GM18499 (cell line): ENCODE measurements at regions not wholly inside any gene's neighbourhood (a gene's known extent, or its start where the extent isn't known, plus 50 kb on each side); places are given as distances from the start of the nearest gene placed in this dataset.
A peak's percentile ranks its signal among the peaks of the same experiment; 100 is the strongest.
"Not testable (repeated sequence)": the region's sequence is repeated elsewhere in the genome, so short reads cannot be mapped to it uniquely, and the experiment has no call there.

Experiments
- ATAC-seq: cut with Tn5 transposase; IDR thresholded peaks from one replicate; pipeline ENCODE4 v1.9.1; 2021; ENCODE audit warnings: moderate number of reproducible peaks; ENCODE audit not compliant: insufficient read depth, unreplicated experiment

GRCh38 chrX:140088438-140088837 is 123.1 kb upstream of the CXorf66 start:
- no peak for ATAC-seq

DNA sequence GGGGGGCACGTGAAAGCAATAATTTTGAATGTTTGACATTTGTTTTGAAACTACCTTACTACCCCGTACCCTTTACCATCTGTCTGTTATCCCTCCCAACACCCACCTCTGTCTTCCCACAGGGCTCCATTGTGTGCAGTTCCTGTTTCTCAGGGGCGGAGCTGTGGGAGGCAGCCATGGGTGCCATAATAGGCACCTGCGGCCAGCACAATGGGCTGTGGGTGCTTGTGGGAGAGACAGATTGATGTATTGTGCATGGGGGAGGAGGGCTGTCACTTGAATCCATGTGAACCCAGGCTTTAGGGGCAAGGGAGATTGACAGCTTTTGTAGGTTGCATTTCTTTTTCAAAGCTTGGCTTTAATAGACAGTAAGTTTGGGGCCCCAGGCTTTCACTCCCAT is 122.6 kb upstream of the CXorf66 start:
- no peak for ATAC-seq

DNA sequence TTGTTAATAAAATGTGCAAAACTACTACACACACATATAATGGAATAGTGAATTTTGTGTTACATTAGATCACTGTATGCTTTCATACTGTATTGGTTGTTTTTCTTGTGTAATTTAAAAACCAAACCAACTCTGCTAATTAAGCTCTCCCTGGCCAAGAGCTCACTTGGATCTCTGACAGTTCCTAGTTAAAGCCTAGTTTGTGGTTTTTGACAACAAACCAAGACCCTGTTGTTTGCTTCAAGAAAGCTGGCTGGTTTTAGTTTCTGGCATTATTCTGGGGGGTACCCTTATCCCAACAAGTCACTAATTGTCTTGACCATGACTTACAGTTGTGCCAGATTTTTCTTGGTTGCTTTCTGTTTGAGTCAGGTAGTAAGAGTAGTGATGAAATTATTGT is 121.4 kb upstream of the CXorf66 start:
- ATAC-seq: no peak

GRCh38 chrX:140074851-140075250 is 109.5 kb upstream of the CXorf66 start:
- ATAC-seq: not testable (repeated sequence)

- ATAC-seq: no peak
These were observed 105.7 kb upstream of the CXorf66 start for GRCh38 chrX:140071037-140071436.

GRCh38 chrX:140065961-140066662 is 100.8 kb upstream of the CXorf66 start:
- ATAC-seq: no peak

DNA sequence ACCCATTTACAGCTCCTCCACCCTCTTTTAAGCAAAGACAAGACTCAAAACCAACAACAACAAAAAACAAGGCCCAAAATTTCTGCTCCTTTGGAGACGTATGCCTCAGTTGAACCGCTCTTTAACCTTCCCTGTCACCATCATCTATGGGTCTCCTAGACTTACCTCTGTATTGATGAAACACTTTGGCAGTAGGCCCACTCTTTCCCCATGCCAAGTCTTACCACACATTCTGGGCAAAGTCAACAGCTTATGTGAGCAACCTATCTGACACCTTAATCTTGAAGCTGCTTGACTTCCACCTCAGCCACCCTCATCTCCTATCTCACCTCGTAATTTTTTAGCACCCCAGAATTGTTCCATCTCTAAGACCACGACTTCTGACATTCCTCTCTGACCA is 99.7 kb upstream of the CXorf66 start:
- no peak for ATAC-seq

DNA sequence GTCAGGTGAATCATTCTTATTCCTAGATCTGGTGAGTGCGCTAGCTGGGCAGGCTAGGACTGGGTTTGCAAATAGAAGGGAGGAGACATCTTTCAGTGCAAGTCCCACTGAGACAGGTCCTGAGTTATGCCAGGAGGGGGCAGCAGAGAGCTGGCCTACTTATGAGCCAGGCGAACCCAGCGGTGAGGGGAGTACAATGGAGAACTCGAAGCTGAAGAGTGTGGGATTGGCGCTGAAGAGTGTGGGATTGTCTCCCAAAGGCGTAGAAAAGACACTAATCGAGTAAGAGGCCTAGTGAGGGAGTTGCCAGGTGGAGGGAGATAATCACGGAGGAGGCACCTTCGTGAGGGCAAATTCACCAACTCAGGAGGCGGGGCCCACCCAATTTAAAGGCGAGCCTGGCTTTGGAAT is 91.7 kb upstream of the CXorf66 start:
- ATAC-seq: peak; percentile 86

- ATAC-seq: no peak
These were observed 88.5 kb upstream of the CXorf66 start for GRCh38 chrX:140053846-140054245.

- no peak for ATAC-seq
These were observed 85.6 kb upstream of the CXorf66 start for GRCh38 chrX:140050906-140051305.

DNA sequence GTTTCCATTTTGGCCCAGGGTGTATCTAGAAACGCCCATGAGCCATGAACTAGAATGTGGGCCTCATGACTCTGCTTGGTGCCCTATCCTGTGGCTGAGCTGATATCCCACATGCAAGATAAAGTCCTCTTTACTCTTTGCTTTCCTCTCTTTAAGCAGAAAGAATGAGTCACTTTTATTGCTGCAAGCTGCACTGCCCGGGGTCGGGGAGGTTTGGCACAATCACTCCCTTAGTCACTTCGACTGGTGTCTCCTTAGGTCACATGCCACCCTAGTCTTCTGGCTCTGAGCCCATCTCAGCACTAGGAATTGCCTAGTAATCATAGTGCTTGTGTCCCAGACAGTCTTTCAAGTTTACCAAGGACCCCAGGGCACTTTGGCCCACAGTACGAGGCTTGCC is 75.1 kb upstream of the CXorf66 start:
- ATAC-seq: no peak

DNA sequence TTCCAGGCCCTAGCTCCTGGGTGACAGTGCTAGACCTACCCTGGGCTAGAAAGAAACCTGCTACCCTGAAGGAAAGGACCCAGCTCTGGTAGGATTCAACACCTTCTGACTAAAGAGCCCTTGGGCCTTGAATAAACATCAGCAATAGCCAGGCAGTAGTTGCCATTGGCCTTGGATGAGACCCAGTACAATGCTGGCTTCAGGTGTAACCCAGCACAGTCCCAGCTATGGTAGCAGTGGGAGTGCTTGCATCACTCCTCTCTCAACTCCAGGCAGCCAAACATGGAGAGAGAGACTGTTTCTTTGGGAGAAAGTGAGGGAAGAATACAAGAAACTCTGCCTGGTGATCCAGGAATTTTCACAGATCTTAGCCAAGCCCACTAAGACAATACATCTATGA is 73.5 kb upstream of the CXorf66 start:
- no peak for ATAC-seq

- no peak for ATAC-seq
These were observed 69.6 kb upstream of the CXorf66 start for GRCh38 chrX:140034916-140035315.

GRCh38 chrX:140022482-140022881 is 57.2 kb upstream of the CXorf66 start:
- no peak for ATAC-seq

DNA sequence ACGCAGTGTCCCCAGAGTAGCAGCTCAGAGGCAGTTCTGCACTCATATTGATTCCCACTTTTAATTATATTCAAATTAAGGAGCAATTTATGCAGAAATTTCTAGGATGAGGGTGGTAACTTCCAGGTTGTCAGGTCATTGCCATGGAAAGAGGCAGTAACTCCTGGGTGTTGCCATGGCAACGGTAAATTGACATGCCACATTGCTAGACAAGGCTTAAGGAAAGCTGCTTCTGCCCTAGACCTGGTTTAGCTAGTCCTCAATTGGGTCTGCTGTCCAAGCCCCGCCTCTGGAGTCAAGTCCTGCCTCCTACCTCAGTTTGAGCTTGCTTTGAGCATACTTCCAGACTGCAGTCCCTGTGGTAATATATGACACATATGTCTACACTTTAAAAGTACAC is 53.8 kb upstream of the CXorf66 start:
- ATAC-seq: not testable (repeated sequence)
